T-helper 2 cell treated with Interferon-gamma antibody and Interleukin-4, amounts not matched to agents 100 ng/mL and 5 ng/mL, for 36 hours (primary cell): ENCODE measurements at regions not wholly inside any gene's neighbourhood (a gene's known extent, or its start where the extent isn't known, plus 50 kb on each side); places are given as distances from the start of the nearest gene placed in this dataset.
"Not testable (repeated sequence)": the region's sequence is repeated elsewhere in the genome, so short reads cannot be mapped to it uniquely, and the experiment has no call there.

Source experiments
- intact Hi-C: fragments of 100-400 bp; cut with micrococcal nuclease; formaldehyde crosslinking; loops from one replicate; pipeline ENCODE4 v1.15.1; 2023

- intact Hi-C loops: no loop called here
These were observed 168.6 kb downstream of the INHBB start for GRCh38 chr2:120514521-120514920.

GRCh38 chr2:120515066-120515758 lies 169.3 kb downstream of the INHBB start:
- intact Hi-C loops: not testable (repeated sequence)

- intact Hi-C loops: no loop called here
These were observed 170.1 kb downstream of the INHBB start for GRCh38 chr2:120515759-120516678.

DNA sequence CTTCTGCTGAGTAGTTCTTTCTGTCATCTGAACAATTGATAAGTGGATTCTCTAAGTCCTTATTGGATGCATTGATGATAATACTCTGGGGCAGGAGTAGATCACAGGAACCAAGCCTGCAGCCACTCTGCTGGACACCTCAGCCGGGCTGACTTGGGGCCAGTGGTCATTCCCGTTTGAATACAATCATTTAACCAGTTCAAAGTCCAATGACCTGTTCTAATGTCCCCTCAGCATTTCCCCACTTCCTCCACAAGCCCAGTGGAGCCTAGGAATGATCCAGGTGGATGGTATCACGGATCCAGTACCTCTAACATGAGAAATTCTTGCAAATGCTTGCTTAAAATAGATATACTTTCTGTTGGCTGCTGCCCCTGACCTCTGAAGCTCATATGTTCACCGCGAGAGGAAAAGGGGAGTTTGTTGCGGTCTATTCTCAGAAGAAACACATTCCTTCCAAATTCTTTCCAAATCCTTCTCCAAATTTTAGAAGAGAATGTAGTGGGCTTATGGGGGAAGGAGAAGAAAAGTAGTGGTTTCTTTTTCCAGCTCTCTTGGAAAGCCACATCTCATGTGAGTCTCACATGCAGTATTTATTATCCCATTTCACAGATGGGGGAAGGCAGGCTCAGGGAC lies 170.9 kb downstream of the INHBB start:
- intact Hi-C loops: no loop called here

GRCh38 chr2:120517751-120518469 lies 172.0 kb downstream of the INHBB start:
- intact Hi-C loops: no loop called here

DNA sequence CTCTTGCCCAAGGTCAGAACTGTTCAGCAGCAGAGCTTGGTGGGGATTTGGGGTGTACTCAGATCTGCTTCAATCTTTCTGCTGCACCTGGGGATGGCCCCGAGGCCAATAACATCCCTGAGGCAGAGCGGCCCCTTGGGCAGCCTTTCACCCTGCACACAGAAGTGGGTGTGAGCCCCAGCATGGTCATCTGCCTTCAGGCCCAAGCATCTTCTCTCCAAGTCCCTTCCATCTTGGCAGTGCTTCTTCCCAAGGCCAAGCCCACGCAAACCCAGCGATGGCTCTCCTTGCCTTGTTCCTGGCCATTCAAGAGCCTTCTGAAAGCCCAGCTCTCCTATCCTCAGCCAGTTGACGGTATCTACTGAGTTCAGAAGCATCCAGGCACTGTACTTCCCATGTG lies 172.9 kb downstream of the INHBB start:
- intact Hi-C loops: no loop called here

- intact Hi-C loops: no loop called here
These were observed 173.5 kb downstream of the INHBB start for GRCh38 chr2:120519469-120519868.

GRCh38 chr2:120520454-120520853 lies 174.5 kb downstream of the INHBB start:
- intact Hi-C loops: no loop called here

DNA sequence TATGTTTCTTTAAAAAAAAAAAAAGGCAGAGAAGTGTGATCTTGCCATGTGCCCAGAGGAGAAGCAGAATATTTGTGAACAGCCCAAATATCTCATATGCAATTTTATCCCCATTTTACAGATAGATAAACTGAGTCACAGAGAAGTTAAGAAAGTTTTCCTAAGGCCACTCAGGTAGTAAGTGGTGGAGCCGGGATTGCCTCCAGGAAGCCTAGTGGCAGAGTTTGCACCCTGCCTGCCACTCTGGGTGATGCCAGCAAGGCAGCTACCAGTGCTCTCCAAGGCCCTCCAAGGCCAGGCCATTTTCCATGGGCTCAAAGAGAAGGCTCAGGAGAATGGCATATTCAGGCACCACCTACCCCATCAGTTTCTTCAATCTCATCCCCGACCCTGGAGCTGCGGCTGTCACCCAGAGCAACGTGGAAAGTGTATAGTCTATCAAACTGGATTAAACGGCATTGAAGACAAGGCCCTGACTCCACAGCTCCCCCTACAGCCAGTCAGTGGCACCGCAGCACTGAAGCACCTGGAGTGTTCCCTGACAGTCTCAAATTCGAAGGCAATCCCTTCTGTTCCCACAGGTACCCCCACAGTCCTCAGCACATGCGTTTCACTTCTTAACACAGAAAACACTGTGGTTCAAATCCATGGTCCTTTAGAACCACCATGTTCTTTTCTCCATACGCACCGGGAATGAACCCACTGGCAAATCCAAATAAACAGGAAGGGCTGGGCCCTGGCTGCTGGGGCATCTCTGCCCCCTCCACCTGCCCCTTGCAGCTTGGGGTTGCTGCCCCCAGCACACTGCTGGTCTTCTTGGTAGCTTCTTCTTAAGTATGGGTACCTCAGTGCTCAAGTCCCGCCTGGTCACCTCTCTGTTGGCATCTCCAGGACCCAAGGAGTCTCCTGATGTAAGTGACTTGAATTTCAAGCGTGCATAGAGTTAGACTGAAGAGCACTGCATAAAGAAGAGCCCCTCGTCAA lies 175.3 kb downstream of the INHBB start:
- intact Hi-C loops: no loop called here

GRCh38 chr2:120522151-120522751 lies 176.3 kb downstream of the INHBB start:
- intact Hi-C loops: no loop called here

- intact Hi-C loops: no loop called here
These were observed 177.8 kb downstream of the INHBB start for GRCh38 chr2:120523766-120524165.

- intact Hi-C loops: no loop called here
These were observed 178.2 kb downstream of the INHBB start for GRCh38 chr2:120524174-120524573.

DNA sequence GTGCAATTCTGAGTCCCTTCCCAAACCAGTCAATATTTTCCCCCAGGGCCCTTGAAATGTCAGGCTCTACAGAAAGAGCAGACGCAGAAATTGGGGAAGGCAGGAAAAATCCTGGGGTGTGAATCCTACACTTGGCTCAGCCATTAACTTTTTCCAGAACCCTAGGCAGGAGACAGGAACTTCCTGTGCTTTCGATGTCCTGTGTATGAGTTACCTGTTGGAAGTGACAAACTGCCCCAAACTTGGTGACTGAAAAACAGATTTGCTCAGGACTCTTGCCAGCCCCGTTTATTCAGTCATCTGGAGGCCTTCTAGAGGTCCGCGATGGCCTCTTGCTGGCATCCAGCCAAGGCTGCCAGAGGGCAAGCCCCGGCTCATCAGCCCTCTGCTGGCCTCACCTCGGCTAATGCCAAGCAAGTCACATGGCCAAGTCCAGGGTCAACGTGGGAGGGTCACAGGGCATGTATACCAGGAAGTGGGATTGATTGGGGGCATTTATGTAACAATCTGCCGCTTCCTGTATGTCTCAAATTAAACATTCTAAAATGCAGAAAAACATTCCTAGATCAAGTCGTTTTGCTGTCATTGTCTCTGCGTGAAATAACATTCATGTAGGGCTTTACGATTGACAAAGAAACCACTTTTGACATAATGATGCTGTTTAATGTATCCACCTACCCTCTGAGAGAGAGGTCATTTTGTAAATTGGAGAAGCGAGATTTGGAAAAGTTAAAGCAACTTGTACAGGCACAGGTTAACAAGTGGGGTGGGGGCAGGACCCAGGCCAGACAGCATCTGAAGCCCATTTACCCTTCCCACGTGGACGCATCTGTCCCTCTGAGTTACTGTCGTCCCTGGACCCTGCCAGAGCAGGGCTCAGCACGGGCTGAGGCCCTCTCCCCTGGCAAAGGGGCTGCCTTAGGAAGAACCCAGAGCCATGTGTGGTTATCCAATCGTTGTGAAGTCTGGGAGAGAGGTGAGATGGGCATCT lies 179.4 kb downstream of the INHBB start:
- intact Hi-C loops: no loop called here

DNA sequence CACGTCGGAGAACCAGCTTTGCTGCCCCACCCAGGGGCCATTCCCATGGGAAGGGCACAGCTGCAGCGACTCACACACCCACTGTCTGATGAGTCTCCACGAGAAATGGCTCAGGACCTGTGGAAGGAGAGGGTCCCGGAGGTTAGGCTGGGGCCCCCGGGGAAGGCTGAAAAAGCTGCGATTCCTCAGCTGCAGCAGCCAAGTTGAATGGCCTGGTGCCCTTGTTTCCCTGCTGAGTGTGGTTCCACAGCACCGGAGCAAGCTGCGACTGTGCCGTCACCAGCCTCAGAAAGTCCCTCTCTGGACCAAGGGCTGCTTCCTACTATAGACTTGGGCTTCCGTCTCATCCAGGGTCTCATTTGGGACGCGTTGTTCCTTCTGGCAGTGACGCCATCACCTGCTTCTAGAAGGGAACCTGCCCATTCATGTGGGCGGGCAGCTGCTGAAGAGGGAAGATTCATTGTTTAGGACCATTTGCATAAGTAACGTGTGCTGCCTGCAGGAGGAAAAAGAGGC lies 180.2 kb downstream of the INHBB start:
- intact Hi-C loops: no loop called here

GRCh38 chr2:120526997-120527945 lies 181.3 kb downstream of the INHBB start:
- intact Hi-C loops: no loop called here

GRCh38 chr2:120528051-120528692 lies 182.2 kb downstream of the INHBB start:
- intact Hi-C loops: no loop called here

DNA sequence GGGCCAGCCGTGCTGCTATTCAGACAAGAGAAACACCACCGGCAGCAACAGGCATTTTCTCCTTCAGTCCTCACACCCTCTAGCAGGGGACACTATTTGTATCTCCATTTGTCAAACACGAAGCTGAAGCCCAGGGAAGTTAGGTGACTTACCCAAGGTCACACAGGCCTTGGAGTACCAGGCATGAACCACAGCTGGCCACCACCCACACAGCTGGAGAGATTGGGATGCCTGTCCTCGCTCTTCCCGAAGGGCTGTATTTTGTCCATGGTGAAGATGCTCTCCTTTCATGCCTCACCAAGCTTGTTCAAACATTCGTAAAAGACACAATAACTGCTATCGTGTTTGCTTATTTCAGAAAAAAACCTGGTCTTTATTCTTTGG lies 182.7 kb downstream of the INHBB start:
- intact Hi-C loops: no loop called here
